K562 (cell line): ENCODE measurements at regions not wholly inside any gene's neighbourhood (a gene's known extent, or its start where the extent isn't known, plus 50 kb on each side); places are given as distances from the start of the nearest gene placed in this dataset.

Source experiments
- CTBP1 ChIP-seq: fragments of 450-650 bp; IDR thresholded peaks from 2 replicates; pipeline ENCODE4 v1.6.1; 2016; ENCODE audit warnings: borderline replicate concordance
- FOXP1 ChIP-seq: sonication (generic); formaldehyde crosslinking; IDR thresholded peaks from 2 replicates; pipeline ENCODE4 v1.8.0; 2022; ENCODE audit warnings: mild to moderate bottlenecking, missing genetic modification reagents
- GTF2A2 ChIP-seq: IDR thresholded peaks from 2 replicates; pipeline ENCODE4 v1.6.1; 2016; ENCODE audit warnings: mild to moderate bottlenecking, missing genetic modification characterization, missing compliant biosample characterization
- LCOR ChIP-seq: sonication (generic); formaldehyde crosslinking; IDR thresholded peaks from 2 replicates; pipeline ENCODE4 v1.8.0; 2022; ENCODE audit warnings: mild to moderate bottlenecking, missing genetic modification reagents
- NFRKB ChIP-seq: fragments of 450-650 bp; IDR thresholded peaks from 2 replicates; pipeline ENCODE4 v1.6.1; 2016; ENCODE audit warnings: low read depth
- OTX1 ChIP-seq: fragments of 450-650 bp; formaldehyde crosslinking; IDR thresholded peaks from 2 replicates; pipeline ENCODE4 v1.4.0; 2022; ENCODE audit warnings: mild to moderate bottlenecking
- POLR2H ChIP-seq: IDR thresholded peaks from 2 replicates; pipeline ENCODE4 v1.6.1; 2016; ENCODE audit warnings: missing genetic modification characterization, low read depth, mild to moderate bottlenecking, control low read depth, missing compliant biosample characterization, moderate library complexity
- PYGO2 ChIP-seq: fragments of 450-650 bp; IDR thresholded peaks from 2 replicates; pipeline ENCODE4 v1.6.1; 2016; ENCODE audit warnings: mild to moderate bottlenecking, missing genetic modification characterization, moderate library complexity, missing compliant biosample characterization
- RBM17 ChIP-seq: fragments of 200-400 bp; formaldehyde crosslinking; IDR thresholded peaks from 2 replicates; pipeline ENCODE4 v1.6.1; 2017; ENCODE audit warnings: low read depth, mild to moderate bottlenecking, low read length, borderline replicate concordance
- ZFP36 ChIP-seq: fragments of 150-350 bp; IDR thresholded peaks from 2 replicates; pipeline ENCODE4 v1.6.1; 2018; ENCODE audit warnings: low read length, low read depth; ENCODE audit not compliant: partially characterized antibody
- ZNF75A ChIP-seq: fragments of 450-650 bp; formaldehyde crosslinking; IDR thresholded peaks from 2 replicates; pipeline ENCODE4 v1.4.0; 2020; ENCODE audit warnings: mild to moderate bottlenecking
- TF ChIP-seq, protein P1 (sequence below): fragments of 450-650 bp; IDR thresholded peaks from 2 replicates; pipeline ENCODE4 v1.6.1; 2016; ENCODE audit warnings: borderline replicate concordance
- TF ChIP-seq, protein P2 (sequence below), 2 experiments: fragments of 450-650 bp in 1 of 2; sonication (generic) in 1 of 2; formaldehyde crosslinking; conservative IDR thresholded peaks; 2 replicates each; pipeline versions ENCODE4 v1.4.0 to v1.8.1; 2020 to 2022; ENCODE audit warnings: mild to moderate bottlenecking in 1 of 2, missing genetic modification reagents in 1 of 2
- TF ChIP-seq, protein P3 (sequence below), 3 experiments: fragments of 200-800 bp in 1 of 3; sonication (Bioruptor generic) in 1 of 3; sonication (generic) in 1 of 3; formaldehyde crosslinking in 1 of 3; IDR thresholded peaks; 2 replicates each; pipeline versions ENCODE4 v1.6.1 to v1.8.0; 2016 to 2022; ENCODE audit warnings: mild to moderate bottlenecking in 2 of 3, missing compliant biosample characterization in 2 of 3, missing genetic modification characterization in 2 of 3, missing genetic modification reagents in 1 of 3
- TF ChIP-seq, protein P4 (sequence below): fragments of 450-650 bp; formaldehyde crosslinking; IDR thresholded peaks from 2 replicates; pipeline ENCODE4 v1.4.0; 2022; ENCODE audit warnings: mild to moderate bottlenecking, moderate library complexity
- TF ChIP-seq, protein P5 (sequence below), 2 experiments: IDR thresholded peaks in 1 of 2; conservative IDR thresholded peaks in 1 of 2; 2 replicates each; pipeline ENCODE4 v1.6.1; 2016; ENCODE audit warnings: low read depth in 2 of 2, mild to moderate bottlenecking in 1 of 2, missing compliant biosample characterization in 1 of 2, missing genetic modification characterization in 1 of 2, moderate library complexity in 1 of 2
- TF ChIP-seq, protein P6 (sequence below): sonication (generic); formaldehyde crosslinking; IDR thresholded peaks from 2 replicates; pipeline ENCODE4 v1.8.0; 2022; ENCODE audit warnings: mild to moderate bottlenecking, missing genetic modification reagents

DNA sequence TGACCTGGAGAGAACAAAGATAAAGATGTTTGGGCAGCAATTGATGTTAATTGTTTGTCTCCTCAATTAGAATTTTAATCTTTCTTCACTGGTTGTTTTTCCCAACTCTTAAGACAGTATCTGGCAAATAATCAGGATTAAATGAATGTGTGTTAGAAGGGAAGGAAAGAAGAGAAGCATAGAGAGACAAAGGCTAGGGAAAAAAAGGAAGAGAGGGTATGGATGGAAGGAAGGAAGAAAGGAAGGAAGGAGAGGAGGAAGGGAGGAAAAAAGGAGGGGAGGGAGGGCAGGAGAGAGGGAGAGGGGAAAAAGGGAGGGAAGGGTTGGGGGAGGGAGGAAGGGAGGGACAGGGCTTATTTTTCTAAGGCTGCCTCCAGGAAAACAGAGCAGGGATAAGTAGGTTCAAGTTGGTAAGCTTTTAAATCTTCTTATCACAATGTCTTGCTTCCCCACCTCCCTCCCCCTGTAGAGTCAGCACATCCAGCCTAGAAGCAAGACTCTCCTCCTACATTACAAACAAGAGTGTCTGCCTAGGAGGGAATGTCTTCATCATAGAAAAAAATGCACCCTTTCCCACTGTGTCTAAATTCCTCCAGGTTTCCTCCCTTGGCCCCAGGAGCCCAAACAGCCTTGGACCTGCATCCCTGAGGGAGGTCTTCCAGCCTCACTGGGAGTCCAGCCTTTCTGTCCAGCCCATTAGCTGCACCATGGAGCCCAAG is 447.8 kb upstream of the JARID2 start (continued):
- TF ChIP-seq, protein P1, sequence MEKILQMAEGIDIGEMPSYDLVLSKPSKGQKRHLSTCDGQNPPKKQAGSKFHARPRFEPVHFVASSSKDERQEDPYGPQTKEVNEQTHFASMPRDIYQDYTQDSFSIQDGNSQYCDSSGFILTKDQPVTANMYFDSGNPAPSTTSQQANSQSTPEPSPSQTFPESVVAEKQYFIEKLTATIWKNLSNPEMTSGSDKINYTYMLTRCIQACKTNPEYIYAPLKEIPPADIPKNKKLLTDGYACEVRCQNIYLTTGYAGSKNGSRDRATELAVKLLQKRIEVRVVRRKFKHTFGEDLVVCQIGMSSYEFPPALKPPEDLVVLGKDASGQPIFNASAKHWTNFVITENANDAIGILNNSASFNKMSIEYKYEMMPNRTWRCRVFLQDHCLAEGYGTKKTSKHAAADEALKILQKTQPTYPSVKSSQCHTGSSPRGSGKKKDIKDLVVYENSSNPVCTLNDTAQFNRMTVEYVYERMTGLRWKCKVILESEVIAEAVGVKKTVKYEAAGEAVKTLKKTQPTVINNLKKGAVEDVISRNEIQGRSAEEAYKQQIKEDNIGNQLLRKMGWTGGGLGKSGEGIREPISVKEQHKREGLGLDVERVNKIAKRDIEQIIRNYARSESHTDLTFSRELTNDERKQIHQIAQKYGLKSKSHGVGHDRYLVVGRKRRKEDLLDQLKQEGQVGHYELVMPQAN, result no peak
- TF ChIP-seq LCOR (CRISPR knock-in tag) (no peak), CTBP1 (peak; percentile 41; the same call in 1 of the 2 replicates), POLR2H (tag) (no peak), ZFP36 (no peak), ZNF75A (CRISPR knock-in tag) (no peak), RBM17 (no peak), GTF2A2 (tag) (no peak), FOXP1 (CRISPR knock-in tag) (no peak), NFRKB (peak; percentile 87), OTX1 (0 out of 2 replicates have a peak, but pooled peaks have one; percentile 54), PYGO2 (no peak)
- TF ChIP-seq, protein P2, sequence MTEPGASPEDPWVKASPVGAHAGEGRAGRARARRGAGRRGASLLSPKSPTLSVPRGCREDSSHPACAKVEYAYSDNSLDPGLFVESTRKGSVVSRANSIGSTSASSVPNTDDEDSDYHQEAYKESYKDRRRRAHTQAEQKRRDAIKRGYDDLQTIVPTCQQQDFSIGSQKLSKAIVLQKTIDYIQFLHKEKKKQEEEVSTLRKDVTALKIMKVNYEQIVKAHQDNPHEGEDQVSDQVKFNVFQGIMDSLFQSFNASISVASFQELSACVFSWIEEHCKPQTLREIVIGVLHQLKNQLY (CRISPR knock-in tag; conservative IDR thresholded peaks at IDR 0.05), result 0 out of 4 replicates have a peak, but pooled peaks of 1 of the 2 experiments have one; percentile 45
- TF ChIP-seq, protein P3, sequence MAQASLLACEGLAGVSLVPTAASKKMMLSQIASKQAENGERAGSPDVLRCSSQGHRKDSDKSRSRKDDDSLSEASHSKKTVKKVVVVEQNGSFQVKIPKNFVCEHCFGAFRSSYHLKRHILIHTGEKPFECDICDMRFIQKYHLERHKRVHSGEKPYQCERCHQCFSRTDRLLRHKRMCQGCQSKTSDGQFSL (CRISPR knock-in tag; IDR thresholded peaks at IDR 0.05), result no peak
- TF ChIP-seq, protein P3 (tag; IDR thresholded peaks at IDR 0.05), result no peak
- TF ChIP-seq, protein P4, sequence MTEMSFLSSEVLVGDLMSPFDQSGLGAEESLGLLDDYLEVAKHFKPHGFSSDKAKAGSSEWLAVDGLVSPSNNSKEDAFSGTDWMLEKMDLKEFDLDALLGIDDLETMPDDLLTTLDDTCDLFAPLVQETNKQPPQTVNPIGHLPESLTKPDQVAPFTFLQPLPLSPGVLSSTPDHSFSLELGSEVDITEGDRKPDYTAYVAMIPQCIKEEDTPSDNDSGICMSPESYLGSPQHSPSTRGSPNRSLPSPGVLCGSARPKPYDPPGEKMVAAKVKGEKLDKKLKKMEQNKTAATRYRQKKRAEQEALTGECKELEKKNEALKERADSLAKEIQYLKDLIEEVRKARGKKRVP, result 0 out of 2 replicates have a peak, but pooled peaks have one; percentile 45
- TF ChIP-seq, protein P5, sequence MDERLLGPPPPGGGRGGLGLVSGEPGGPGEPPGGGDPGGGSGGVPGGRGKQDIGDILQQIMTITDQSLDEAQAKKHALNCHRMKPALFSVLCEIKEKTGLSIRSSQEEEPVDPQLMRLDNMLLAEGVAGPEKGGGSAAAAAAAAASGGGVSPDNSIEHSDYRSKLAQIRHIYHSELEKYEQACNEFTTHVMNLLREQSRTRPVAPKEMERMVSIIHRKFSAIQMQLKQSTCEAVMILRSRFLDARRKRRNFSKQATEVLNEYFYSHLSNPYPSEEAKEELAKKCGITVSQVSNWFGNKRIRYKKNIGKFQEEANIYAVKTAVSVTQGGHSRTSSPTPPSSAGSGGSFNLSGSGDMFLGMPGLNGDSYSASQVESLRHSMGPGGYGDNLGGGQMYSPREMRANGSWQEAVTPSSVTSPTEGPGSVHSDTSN (CRISPR knock-in tag; IDR thresholded peaks at IDR 0.05; ENCODE audit: low read depth), result no peak
- TF ChIP-seq, protein P5 (tag; conservative IDR thresholded peaks at IDR 0.05; ENCODE audit: low read depth), result no peak
- TF ChIP-seq, protein P6, sequence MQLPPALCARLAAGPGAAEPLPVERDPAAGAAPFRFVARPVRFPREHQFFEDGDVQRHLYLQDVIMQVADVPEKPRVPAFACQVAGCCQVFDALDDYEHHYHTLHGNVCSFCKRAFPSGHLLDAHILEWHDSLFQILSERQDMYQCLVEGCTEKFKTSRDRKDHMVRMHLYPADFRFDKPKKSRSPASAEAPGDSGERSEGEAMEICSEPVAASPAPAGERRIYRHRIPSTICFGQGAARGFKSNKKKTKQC, result no peak
